Tibial nerve (tissue), 4 donors: ENCODE measurements at regions not wholly inside any gene's neighbourhood (a gene's known extent, or its start where the extent isn't known, plus 50 kb on each side); places are given as distances from the start of the nearest gene placed in this dataset.

ENCODE experiments used
- CTCF ChIP-seq, 5 experiments: fragments of 200-600 bp in 3 of 5; fragments of 450-650 bp in 2 of 5; sonication (generic) in 3 of 5; IDR thresholded peaks; one replicate each; pipeline ENCODE4 v1.5.1; 2016 to 2019; ENCODE audit warnings: antibody characterized with exemption in 5 of 5, mild to moderate bottlenecking in 3 of 5, moderate library complexity in 2 of 5
- EP300 ChIP-seq, 2 donors: sonication (generic); formaldehyde crosslinking; IDR thresholded peaks; one replicate each; pipeline ENCODE4 v1.6.1; 2017; ENCODE audit warnings: antibody characterized with exemption in 2 of 2, mild to moderate bottlenecking in 1 of 2
- POLR2A ChIP-seq, 2 donors: fragments of 450-650 bp; IDR thresholded peaks; one replicate each; pipeline ENCODE4 v1.6.1; 2017; ENCODE audit warnings: antibody characterized with exemption in 2 of 2, mild to moderate bottlenecking in 2 of 2, moderate library complexity in 2 of 2

- TF ChIP-seq POLR2A (IDR thresholded peaks at IDR 0.05) = no peak
- no peak for TF ChIP-seq CTCF (IDR thresholded peaks at IDR 0.05)
- no peak for TF ChIP-seq EP300 (IDR thresholded peaks at IDR 0.05)
Measured at GRCh38 chr2:59888706-59889105, 664.7 kb downstream of the BCL11A start.
